GM08714 (cell line): ENCODE measurements at regions not wholly inside any gene's neighbourhood (a gene's known extent, or its start where the extent isn't known, plus 50 kb on each side); places are given as distances from the start of the nearest gene placed in this dataset.
"Not testable (repeated sequence)": the region's sequence is repeated elsewhere in the genome, so short reads cannot be mapped to it uniquely, and the experiment has no call there.

ENCODE experiments used
- H3K4me3 ChIP-seq: fragments of 200-500 bp; sonication (Bioruptor generic); 2 replicates; pipeline ENCODE4 v1.5.1; 2014; ENCODE audit warnings: mild to moderate bottlenecking, low read length, inconsistent platforms
- ZNF274 ChIP-seq: IDR thresholded peaks from 2 replicates; pipeline ENCODE4 v1.6.1; 2012; ENCODE audit warnings: mild to moderate bottlenecking, low read depth, low read length

GRCh38 chr11:21774212-21774611 is 418.7 kb upstream of the ANO5 start:
- no peak for TF ChIP-seq ZNF274
- H3K4me3 ChIP-seq: no peak overlapping the region

DNA sequence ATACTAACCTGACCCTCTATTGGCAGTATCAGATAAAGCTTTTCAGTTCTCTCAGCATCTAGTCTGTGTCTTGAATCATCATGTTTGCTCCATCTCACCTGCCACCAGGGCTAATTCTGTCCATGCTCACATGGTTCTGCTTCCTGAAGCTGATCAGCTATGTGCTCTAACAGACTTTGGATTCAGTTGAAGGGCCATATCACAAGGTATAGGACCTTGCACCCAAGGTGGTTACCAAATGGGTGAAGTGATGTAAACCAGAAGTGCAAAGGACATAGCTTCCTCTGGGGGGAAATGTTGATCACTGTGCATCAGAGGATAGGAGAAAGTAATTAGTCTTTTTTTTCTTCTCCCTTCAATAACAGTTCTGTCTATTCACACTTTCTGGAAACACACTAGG is 417.0 kb upstream of the ANO5 start:
- no peak overlapping the region for H3K4me3 ChIP-seq
- TF ChIP-seq ZNF274: no peak

DNA sequence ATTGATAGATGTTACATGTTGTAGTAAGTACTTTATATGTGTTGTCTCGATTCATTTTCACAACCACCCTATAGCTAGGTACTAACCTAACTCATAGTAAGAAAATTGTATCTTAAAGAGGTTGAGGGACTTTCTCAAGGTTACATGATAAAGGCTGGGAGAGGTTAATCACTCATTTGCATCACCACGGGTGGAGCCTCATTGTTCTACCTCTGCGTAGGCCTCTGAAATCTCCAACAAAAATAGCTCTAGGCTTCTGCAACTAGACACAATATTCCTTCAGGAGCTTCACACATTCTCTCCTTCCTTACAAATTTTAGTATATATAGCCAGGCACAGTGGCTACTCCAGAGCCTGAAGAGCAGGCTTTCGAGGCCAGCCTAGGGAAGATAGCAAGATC is 408.9 kb upstream of the ANO5 start:
- H3K4me3 ChIP-seq: no peak overlapping the region
- TF ChIP-seq ZNF274: no peak

- TF ChIP-seq ZNF274: no peak
- H3K4me3 ChIP-seq: no peak overlapping the region
Measured at GRCh38 chr11:21785351-21785750, 407.5 kb upstream of the ANO5 start.

DNA sequence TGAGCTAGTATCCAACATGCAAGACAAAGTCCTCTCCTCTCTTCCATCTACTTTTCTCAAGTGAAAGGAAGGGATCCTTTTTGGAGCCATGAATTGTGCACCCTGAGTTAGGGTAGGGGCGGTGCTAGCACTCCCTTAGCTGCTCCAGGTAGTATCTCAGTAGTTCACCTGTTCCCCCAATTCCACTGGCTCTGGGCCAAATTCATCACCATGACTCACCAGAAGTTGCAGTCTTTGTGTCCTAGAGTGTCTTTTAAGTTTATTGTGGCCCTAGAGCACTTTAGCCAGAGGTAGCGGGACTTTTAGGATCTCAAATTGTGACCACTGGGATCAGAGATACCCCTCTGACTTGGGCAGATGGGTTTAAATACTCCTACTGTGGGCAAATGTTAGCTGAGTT is 398.6 kb upstream of the ANO5 start:
- no peak overlapping the region for H3K4me3 ChIP-seq
- TF ChIP-seq ZNF274: no peak

DNA sequence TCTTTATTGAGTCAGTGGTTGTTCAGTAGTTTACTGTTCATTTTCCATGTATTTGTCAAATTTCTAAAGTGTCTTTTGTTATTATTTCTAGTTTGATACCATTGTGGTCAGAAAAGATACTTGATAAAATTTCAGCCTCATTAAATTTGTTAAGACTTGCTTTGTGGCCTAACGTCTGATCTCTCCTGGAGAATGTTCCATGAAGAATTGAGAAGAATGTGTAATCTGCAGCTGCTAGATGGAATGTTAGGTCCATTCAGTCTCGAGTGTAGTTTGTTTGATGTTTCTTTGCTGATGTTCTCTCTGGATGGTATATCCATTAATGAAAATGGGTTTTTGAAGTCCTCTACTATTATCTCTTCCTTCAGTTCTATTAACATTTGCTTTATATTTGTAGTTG is 394.7 kb upstream of the ANO5 start:
- H3K4me3 ChIP-seq: no peak overlapping the region
- no peak for TF ChIP-seq ZNF274

- H3K4me3 ChIP-seq: not testable (repeated sequence)
Measured at GRCh38 chr11:21804523-21804922, 388.4 kb upstream of the ANO5 start.

DNA sequence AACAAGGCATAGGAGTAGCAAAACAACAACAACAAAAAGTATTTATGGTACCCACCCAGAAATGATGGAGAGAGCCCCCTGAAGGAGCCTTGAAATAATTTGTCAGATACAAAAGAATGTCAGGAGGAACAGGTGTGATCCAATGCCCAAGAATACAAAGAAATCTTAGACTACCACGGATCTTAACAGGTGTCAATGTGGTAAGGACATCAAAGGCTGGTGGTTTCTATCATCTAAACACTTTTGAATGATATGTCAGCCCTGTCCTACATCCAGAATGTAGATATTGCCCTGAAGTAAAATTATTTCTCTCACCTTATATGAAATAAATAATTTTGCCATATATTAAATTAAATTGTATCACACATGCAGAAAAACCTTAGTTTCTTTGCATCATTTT is 386.4 kb upstream of the ANO5 start:
- no peak for TF ChIP-seq ZNF274
- H3K4me3 ChIP-seq: no peak overlapping the region

DNA sequence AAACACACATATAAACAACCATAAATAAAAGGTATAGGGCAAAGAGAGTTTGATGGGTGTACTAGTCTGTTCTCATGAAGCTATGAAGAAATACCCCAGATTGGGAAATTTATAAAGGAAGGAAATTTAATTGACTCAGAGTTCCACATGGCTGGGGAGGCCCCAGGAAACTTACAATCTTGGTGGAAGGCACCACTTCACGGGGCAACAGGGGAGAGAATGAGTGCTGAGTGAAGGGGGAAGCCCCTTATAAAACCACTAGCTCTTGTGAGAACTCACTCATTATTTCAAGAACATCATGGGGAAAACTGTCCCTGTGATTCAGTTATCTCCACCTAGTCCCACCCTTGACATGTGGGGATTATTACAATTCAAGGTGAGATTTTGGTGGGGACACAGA is 385.9 kb upstream of the ANO5 start:
- no peak overlapping the region for H3K4me3 ChIP-seq

DNA sequence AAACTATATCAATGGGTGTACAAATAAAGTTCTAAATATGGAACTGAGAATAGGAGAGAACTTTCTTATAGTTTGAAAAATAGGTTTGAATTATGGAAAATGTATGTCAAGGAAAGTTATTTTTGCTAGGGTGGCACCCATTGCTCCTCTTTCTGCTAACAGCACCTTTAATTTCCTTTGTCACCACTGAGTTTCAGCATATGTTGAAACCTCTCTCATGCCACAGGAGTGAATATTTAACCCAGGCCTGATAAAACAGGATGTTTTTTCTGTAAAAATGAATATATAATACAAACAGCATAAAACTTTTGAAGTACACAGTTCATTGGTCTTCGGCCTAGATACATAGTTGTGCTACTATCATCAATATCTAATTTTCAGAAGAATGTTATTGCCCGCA is 385.5 kb upstream of the ANO5 start:
- no peak for TF ChIP-seq ZNF274
- H3K4me3 ChIP-seq: no peak overlapping the region

More for the DNA sequence above, 385.9 kb upstream of the ANO5 start:
- TF ChIP-seq ZNF274: no peak

- no peak for TF ChIP-seq ZNF274
- H3K4me3 ChIP-seq: no peak overlapping the region
Measured at GRCh38 chr11:21810650-21811049, 382.2 kb upstream of the ANO5 start.

- TF ChIP-seq ZNF274: no peak
- no peak overlapping the region for H3K4me3 ChIP-seq
Measured at GRCh38 chr11:21811572-21811971, 381.3 kb upstream of the ANO5 start.

DNA sequence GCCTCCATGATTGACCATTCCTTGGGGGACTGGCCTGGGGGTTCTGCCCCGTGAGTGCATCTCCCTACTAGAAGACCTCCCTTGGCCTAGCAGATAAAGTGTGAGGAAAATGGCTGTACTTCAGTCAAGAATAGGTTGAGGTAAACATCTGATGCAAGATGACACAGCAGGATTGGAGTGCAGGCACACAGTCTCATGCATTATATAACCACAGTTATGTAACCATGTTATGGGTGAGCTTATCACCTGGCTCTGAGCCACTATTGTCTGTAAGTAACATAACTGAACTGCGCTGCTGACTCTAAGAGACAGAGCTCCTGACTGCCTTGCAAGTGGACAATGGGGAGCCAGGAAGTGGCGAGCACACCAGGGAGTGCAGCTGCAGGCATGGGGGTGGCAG is 378.7 kb upstream of the ANO5 start:
- H3K4me3 ChIP-seq: no peak overlapping the region
- no peak for TF ChIP-seq ZNF274

GRCh38 chr11:21817696-21818095 is 375.2 kb upstream of the ANO5 start:
- no peak for TF ChIP-seq ZNF274
- H3K4me3 ChIP-seq: no peak overlapping the region

GRCh38 chr11:21820176-21820575 is 372.7 kb upstream of the ANO5 start:
- no peak for TF ChIP-seq ZNF274
- H3K4me3 ChIP-seq: no peak overlapping the region

DNA sequence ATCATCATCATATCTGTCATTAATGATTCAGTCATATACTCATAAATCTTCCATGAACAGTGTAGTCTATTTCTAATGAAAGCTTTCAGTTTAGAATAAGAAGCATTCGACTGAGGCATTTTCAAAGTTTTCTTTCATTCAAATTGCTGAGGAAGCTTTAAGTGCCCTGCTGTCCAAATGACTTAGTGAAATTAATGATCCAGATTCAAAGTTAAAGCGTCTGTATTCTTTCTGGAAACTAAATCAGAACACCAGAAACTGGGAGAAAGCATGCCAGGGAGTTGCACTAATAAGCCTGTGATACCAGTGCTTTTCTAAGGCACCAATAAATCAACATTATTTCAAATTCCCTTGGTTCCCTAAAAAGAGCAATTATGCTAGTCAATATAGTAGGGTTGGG is 367.8 kb upstream of the ANO5 start:
- no peak for TF ChIP-seq ZNF274
- no peak overlapping the region for H3K4me3 ChIP-seq

- no peak for TF ChIP-seq ZNF274
- no peak overlapping the region for H3K4me3 ChIP-seq
Measured at GRCh38 chr11:21838427-21838826, 354.5 kb upstream of the ANO5 start.
